RPMI7951 (cell line): ENCODE measurements at regions not wholly inside any gene's neighbourhood (a gene's known extent, or its start where the extent isn't known, plus 50 kb on each side); places are given as distances from the start of the nearest gene placed in this dataset.
"Not testable (repeated sequence)": the region's sequence is repeated elsewhere in the genome, so short reads cannot be mapped to it uniquely, and the experiment has no call there.

Experiments
- DNase-seq: peaks from one replicate; pipeline ENCODE4 v3.0.0-alpha.2; 2012; ENCODE audit warnings: low read depth

DNA sequence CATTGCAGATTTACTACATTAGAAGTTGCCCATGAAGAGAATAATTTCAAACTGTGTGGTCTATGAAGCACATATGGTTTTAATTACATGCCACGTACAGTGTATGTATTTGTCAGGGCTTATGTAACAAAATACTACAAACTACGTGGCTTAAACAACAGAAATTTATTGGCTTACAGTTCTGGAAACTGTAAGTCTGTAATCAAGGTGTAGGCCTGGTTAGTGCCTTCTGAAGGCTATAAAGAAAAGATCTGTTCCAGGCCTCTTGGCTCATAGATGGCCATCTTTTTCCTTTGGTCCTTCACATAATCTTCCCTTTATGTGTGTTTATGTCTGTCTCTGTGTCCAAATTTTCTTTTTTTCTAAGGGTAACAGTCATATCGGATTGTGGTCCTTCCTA lies 1160.2 kb downstream of the FAM133A start:
- DNase-seq, result no peak

DNA sequence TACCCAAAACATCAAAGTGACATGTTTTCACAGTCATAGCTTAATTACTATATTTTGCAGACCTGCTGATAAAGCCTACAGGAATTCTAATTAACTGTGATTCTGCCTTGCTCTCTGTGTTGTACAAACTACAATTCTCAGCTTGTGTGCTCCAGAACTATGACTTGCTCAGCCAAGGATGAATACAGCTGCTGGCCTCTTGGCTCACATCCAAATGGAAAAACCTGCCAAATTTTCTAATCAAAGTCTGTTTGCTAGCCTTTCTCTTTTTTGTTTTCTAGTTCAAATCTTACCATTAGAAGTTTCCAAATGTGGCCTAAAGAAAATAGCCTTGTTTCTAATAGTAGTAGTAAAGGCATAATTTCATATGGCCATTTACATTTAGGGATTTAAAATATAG lies 1176.8 kb downstream of the FAM133A start:
- no peak for DNase-seq

DNA sequence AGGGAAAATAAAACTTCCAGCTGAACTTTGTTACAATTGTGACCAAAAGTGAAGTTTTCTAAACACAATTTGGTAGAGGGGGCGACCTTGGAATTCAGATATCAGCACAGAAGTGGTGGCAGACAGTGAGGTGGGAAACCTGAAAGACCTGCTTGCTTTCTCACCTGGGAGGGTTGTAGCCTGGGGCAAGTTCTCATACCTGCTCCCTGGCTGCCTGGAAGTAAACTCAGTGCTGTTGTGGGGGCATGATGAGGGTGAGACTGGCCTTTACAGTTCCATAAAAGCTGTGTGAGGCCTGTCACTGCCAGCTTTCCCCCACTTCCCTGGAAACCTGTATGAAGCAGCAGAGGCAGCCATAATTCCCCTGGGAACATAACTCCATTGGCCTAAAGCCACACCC lies 1180.2 kb downstream of the FAM133A start:
- DNase-seq, result no peak

DNA sequence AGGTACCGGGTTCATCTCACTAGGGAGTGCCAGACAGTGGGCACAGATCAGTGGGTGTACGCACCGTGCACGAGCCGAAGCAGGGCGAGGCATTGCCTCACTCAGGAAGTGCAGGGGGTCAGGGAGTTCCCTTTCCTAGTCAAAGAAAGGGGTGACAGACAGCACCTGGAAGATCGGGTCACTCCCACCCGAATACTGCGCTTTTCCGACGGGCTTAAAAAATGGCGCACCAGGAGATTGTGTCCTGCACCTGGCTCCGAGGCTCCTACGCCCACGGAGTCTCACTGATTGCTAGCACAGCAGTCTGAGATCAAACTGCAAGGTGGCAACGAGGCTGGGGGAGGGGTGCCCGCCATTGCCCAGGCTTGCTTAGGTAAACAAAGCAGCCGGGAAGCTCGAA lies 1188.5 kb downstream of the FAM133A start:
- DNase-seq, result not testable (repeated sequence)

DNA sequence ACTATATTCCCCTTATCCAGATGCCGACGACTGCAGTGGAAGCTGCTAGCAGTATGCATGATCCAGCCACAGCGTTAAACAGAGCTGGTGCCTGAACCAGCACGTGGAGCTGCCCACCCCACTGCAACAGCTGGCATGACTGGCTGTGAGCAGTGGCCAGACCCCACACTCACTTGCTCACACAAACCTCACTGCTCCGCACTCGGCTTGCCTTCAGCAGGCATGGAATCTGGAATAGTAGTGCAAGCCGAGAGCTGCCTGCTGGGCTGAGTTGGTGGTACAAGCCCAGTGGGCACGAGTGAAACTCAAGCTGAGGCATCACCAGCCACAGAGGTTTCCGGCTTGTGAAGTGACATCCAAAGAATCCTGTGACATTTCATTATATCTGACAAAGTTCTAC lies 1197.6 kb downstream of the FAM133A start:
- DNase-seq, result no peak

DNA sequence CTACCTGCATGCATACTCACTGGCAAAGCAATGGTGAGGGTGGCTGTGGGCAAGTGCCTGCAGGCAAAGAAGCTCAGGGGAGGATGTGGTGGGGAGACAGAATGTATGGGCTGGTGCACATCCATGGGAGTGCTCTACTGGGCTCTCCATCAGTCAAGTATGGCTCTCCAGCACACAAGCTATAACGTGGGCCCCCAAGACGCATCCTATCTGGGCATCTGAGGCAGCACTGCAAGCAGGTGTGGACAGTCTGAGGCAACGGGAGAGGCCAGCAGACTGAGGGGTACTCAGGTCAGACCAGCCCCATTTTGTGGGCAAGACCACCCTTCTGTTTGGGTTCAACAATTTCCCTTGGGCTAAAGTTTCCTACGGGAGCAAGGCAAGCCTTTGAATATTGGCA lies 1227.8 kb downstream of the FAM133A start:
- DNase-seq, result no peak

DNA sequence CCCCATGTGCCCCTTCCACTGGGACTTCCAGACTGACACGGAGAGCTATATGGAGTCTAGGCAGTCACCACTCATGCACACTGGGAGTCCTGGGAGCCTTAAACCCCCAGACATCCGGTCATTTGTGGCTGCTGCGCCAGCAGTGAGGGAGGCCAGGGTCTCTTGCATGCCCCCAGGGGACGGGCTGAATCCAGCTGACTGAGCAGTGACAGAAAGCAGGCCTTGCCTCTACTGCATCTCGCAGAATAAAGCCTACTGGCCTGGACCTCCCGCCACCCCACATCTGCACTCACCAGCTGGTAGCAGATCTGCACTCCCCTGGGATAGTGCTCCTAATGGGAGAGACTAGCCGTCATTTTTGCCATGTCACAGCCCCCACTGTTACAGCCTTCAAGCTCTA lies 1234.2 kb downstream of the FAM133A start:
- no peak for DNase-seq

DNA sequence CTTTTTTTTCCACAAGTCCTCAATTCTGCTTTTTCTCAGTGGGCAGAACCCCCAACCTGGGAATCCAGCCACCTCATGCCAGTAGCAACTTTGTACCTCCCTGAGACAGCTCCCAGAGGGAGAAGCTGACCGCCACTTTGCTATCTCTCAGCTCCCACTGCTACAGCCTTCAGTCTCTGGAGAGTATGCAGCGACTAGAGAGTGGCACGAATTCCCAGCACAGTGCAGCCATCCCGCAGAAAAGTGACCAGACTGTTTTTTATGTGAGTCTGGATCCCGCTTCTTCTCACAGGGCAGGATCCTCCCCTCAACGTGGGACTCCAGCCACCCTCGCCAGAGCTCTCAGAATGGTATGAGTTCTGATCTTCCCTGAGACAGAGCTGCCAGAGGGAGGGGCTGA lies 1234.6 kb downstream of the FAM133A start:
- DNase-seq, result no peak

DNA sequence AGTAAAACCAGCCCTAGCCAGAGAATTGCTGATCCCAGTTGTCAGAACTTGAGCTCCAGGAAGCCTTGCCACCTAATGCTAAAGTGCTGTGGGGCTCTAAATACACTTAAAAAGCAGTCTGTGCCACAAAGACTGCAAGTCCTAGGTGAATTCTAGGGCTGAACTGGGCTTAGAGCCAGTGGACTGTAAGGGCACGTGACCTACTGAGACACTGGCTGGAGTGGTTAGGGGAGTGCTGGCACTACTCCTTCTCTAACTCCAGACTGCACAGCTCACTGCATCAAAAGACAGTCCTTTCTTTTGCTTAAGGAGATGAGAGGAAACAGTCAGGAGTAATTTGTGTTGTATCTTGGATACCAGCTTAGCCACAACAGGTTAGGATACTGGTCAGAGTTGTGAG lies 1240.2 kb downstream of the FAM133A start:
- DNase-seq, result no peak

DNA sequence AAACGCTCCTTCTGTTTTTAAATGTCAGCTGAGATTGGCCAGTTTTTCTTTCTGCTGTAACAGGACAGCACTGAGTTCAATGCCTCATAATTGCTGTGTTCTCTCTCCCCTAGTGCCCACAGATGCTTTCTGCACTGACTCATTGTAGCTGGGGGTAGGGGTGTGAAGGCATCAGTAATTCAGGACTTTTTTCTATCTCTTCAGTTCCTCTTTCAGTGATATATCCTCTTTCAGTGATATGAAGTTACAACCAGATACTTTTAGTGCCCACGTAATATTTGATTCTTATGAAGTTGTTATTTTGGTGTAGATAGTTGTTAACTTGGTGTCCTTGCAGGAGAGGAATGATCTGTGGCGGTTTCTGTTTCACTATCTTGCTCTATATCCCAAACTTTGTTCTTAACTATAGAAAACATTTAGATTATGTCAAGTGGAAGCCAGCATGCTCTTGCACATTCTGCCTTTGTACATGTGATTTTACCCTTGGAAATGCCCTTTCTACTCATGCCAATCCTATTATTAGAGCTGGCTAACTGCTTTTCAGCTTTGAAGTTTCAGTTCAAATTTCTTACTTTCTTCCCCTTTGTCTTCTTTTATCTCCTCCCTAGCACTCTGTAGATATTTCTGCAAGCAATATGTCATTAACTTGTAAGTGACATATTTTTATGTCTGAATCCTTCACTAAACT lies 1258.4 kb downstream of the FAM133A start:
- DNase-seq, result no peak

DNA sequence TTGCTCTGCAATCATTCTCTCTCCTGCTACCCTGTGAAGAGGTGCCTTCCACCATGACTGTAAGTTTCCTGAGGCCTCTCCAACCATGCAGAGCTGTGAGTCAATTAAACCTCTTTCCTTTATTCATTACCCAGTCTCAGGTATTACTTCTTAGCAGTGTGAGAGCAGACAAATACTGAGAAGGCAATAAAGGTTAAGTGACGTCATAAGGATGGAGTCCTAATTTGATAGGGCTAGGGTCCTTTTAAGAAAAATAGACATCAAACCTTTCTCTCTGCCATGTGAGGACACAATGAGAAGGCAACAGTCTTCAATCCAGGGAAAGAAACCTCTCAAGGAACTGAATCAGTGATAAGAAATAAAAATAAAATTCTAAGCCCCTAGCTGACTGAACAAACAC lies 1262.7 kb downstream of the FAM133A start:
- DNase-seq, result no peak

DNA sequence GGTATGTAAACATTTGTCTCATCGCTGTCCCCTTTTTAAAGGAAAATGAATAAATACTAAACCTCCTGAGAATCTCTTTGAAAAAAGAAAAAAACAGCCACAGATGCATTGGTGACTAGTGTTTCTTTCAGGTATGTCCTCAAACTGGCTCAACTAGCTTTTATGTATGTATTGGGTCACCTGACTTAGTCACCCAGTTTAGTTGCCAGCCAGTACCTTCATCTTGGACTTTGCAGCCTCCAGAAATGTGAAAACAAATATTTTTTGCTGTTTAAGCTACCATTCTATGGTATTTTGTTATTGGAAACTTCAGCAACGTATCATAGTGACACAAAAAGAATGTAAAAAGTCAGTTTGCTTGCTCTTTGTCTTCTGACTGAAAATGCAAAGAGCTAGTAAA lies 1263.5 kb downstream of the FAM133A start:
- no peak for DNase-seq

DNA sequence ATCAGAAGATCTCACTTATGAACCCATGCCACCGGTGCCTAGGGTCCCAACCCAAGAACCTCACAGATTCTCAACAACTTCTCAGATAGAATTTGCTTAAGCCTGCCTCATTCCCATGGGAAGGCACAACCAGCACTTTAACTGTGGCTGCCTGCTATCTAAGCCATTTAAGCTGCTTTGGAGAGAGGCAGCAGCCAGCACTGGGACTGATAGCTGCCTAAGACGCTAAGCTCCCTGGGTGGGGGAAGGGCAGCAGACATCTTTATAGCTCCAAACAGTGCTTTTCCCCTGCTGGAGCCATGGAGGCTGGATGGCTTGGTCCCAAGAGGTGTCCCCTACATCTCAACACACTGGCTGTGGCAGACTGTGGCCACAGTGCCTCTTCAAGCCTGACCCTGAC lies 1268.6 kb downstream of the FAM133A start:
- DNase-seq, result no peak

DNA sequence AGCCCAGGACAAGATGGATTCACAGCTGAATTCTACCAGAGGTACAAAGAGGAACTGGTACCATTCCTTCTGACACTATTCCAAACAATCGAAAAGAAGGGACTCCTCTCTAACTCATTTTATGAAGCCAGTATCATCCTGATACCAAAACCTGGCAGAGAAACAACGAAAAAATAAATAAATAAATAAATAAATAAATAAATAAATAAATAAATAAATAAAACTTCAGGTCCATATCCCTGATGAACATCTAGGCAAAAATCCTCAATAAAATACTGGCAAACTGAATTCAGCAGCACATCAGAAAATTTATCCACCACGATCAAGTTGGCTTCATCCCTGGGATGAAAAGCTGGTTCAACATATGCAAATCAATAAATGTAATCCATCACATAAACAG lies 1272.1 kb downstream of the FAM133A start:
- DNase-seq, result not testable (repeated sequence)

DNA sequence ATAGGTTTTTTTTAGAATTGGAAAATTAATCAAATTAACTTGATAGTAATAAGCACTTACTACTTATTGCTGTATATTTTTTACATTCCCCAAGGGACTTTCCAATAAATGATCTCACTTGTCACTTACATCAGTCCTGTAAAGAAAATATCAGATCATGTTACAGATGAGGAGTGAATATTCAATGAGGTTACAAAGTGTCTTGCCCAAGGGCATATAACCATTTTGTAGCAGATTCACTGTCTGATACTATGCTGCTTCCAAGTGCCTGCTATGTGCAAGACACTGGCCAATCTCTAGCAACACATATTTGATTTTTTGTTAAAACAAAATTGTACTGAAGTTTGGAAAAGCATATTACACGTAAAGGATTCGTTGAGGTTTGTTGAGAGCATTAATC lies 1287.7 kb downstream of the FAM133A start:
- DNase-seq, result no peak

DNA sequence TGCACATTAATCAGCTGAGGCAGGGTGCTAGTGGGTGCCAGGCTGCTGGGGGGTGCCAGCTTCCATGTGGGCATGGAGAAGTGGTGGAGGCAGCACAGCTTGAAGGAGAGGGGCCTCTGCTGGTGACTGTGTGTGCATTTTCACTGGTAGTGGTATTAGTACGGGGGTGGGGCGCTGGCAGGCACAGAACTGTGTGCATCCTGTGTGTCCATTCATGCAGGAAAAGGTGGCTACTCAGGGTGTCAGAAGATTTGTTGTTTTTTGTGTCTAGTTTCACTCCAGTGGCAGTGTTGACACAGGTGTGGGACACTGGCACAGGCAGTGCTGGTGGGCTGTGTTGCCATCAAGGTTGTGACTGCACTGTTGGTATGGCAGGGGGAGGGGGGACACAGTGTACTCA lies 1303.6 kb downstream of the FAM133A start:
- DNase-seq, result no peak

DNA sequence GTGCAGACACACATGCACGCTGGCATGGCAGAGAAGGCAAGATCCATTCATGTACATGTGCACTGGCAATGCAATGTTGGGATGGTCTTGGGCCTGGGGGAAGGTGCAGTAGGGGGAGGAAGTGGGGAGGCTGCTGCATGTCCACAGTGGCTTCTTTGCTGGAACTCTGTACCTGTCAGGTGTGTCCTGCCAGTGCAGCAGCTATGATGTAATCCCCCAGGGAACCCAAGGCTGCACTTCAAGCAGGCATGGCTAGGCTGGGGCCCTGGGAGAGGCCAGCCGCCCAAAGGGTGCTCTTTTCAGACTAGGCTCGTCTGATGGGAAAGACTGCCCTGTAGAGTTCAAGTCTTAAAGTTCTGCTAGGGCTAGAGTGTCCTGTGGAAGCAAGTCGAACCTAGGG lies 1304.0 kb downstream of the FAM133A start:
- no peak for DNase-seq
